ENCODE measurements at regions not wholly inside any gene's neighbourhood (a gene's known extent, or its start where the extent isn't known, plus 50 kb on each side); places are given as distances from the start of the nearest gene placed in this dataset.

- DNase-seq, result no peak
Measured at GRCh38 chr7:35581605-35582210, 113.2 kb downstream of the HERPUD2 start.

DNA sequence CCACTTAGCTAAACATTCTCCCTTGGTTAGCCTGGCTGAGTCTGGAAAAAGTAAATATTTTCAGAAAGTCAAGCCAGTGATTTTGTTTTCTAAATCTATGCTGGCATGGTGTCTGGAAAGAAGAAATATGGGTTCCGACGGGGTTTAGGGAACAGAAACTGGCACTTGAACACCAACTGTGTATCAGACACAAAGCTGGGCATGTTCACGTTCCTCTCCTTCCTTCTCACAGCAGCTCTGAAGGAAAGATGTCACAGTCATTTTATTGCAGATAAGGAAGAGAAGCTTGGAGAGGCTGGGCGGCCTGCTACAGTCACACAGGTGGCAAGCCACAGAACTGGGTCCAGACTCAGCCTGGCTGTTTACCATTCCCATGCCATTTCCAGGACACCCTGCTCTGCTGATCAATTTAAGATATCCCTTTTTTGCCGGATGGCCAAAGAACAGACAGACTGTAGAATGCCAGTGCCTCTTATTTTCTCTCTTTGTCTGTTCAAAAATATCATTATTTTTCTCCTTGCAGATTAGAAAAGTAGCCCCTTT is 118.8 kb downstream of the HERPUD2 start:
- DNase-seq, result no peak

DNA sequence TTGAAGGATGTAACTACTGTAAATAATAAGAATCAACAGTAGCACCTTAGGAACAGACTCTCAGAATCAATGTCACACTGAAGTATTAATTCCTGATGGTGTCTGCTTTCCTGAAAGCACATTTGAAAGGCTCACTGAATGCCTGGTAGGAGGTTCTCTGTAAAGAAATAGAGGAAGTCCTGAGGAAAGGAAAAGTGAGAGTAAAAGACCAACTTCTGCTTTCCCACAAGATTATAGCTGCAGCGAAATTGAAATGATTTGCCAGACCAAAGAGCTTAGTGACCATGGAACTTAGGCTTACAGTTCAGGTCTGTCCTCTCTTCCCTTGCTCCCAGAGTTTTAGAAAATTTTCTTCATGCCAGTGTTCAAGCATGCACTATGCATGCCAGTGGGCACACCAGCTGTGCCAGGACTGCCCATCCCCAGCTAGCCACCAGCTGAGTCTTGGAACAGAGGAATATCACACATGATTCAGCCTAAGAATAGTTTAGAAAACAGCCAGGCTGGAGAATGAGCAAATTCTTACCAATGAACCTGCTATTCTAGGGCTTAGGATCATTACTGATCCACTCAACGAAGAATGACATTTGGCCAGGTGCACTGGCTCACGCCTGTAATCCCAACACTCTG is 123.2 kb downstream of the HERPUD2 start:
- DNase-seq, result no peak

- no peak for DNase-seq
Measured at GRCh38 chr7:35570937-35571336, 124.0 kb downstream of the HERPUD2 start.

GRCh38 chr7:35565927-35566326 is 129.0 kb downstream of the HERPUD2 start:
- DNase-seq, result no peak

DNA sequence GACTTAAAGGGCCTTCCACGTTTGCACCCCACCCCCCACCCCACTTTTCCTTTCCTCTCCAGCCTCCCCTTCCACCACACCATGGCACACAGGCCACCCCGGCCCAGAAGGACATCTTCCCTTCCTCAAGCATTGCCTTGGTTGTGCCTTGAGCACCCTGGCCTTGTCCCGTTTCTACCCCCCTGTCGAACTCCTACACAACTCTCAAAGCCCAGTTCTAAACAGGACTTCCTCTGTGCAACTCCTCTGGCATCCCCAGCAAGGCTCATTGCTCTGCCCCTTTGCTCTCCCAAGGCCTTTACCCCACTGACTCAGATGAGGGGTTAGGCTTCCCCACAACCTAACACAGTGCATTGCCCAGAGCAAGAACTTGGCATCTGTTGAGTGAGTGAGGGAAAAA is 136.1 kb downstream of the HERPUD2 start:
- DNase-seq, result no peak

GRCh38 chr7:35556515-35557471 is 138.1 kb downstream of the HERPUD2 start:
- no peak for DNase-seq

- DNase-seq, result no peak
Measured at GRCh38 chr7:35555934-35556333, 139.0 kb downstream of the HERPUD2 start.

GRCh38 chr7:35555386-35555785 is 139.5 kb downstream of the HERPUD2 start:
- no peak for DNase-seq

GRCh38 chr7:35553519-35553918 is 141.4 kb downstream of the HERPUD2 start:
- DNase-seq, result no peak

GRCh38 chr7:35552691-35553090 is 142.2 kb downstream of the HERPUD2 start:
- DNase-seq, result no peak

GRCh38 chr7:35551321-35552081 is 143.4 kb downstream of the HERPUD2 start:
- no peak for DNase-seq

DNA sequence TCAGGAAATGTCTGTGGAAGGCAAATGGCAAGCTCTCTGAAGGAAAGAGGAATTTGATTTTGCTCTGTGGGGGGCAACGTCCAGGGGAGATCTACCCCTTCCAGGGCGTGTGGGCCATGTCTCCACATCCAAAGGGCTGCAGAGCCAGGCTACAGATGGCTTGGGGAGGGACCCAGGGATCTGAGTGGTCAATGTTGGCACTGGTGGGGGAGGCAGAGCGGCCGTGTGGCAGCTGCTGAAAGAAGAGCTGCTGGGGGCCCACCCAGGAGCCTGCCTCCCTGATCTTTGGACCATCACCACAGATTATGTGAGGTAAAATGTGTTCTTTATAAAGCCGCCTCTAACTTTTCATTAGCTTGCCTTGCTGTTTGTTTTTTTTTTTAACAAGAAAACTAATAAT is 144.1 kb downstream of the HERPUD2 start:
- no peak for DNase-seq

- DNase-seq, result no peak
Measured at GRCh38 chr7:35549781-35550180, 145.2 kb downstream of the HERPUD2 start.

GRCh38 chr7:35548291-35548690 is 146.6 kb downstream of the HERPUD2 start:
- DNase-seq, result no peak

DNA sequence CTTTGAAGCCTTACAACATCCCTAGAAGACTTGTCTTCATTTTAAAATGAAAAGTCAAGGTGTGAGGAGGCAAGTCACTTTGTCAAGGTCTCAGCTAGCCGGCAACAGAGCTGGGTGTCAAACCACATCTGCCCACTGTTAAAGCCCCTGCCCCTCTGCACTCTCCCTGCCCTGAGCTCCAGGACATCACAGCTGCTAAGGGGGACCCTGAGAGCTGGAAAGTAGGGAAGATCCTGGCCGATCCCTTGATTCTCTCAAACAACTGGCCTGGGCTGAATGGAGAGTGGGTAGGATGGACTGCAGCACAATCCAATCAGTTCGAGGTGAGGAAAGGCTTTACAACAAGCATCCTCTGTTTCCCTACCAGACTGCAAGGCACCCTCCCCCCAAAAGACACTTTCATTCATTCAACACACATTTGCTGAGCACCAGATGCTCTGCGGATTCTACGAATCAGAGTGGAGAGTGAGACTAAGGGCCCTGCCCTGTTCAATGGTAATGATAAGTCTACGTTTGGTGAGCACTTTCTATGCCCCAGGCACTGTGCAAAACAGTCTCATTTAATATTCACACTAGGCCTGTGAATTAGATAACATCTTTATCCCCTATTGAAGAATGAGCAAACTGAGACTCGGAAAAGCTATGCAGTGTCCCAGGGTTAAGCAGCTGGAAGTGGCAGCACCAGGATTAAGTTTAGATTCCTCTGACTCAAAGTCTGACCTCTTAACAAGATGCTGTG is 148.1 kb downstream of the HERPUD2 start:
- DNase-seq, result no peak

- no peak for DNase-seq
Measured at GRCh38 chr7:35545831-35546230, 149.1 kb downstream of the HERPUD2 start.

- DNase-seq, result no peak
Measured at GRCh38 chr7:35544028-35544742, 150.8 kb downstream of the HERPUD2 start.

DNA sequence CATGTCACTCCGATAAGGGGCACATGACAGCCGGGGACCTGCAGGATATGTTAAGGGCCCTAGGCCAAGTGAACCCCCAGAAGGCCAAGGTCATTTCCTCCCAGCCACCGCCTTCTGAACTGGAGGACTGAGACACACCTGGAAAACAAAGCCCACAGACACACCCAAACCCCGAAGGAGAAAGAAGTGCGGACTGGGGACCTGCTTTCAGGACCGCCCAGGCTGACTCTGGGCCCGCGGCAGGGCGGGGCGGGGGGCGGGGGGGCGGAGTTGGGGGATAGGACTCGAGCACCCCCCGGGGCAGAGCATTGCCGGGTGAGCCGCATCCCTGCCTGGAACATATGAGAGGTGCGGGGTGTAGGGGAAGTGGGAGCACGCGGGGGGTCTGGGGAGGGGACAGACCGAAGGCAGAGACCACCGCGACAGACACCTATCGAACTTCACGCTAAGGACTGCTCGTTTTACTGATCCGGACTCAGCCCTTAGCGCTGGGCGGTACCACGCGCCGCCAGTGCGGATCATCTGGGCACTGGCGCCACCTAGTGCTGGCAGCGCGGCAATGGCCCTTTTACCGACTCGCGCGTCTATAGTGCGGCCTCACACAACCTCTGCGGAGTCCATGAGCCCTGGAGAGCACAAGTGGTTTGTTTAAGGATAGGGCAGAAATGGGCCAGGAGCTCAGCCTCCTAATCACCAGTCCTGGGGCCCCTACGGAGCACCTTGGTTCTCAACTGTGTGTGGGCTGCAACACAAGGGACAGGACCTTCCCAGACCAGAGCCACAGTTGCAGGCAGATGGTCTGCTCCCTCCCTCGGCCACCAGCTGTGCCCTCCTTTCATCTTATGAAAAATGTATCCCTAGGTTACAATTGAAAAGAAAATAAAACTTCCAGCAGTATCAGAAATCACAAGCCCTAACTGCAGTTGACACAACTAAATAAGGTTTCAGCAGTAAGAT is 157.6 kb downstream of the HERPUD2 start:
- peak; percentile 60 for DNase-seq

DNA sequence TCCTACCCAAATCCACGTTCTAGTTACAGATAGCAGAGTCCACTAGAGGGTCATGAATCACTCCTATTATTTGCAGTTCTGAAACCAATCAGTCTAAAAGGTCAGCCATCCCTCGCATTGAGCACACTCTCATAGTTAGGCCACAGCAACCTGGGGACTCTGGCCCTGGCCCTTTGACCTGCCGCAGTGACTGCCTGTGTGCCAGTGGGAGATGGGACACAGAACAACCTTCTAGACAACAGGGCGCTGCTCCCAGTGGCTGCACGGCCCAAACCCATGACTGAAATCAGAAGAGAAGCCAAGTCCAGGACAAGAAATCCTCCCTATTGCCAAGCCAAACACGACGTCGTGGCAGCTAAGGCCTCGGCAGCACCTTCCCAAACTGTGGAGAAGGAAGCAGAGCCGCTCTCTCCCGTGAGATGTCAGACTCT is 158.5 kb downstream of the HERPUD2 start:
- no peak for DNase-seq

Data from NCI-H774 (cell line).